GM18505 (cell line): ENCODE measurements at regions not wholly inside any gene's neighbourhood (a gene's known extent, or its start where the extent isn't known, plus 50 kb on each side); places are given as distances from the start of the nearest gene placed in this dataset.
"Not testable (repeated sequence)": the region's sequence is repeated elsewhere in the genome, so short reads cannot be mapped to it uniquely, and the experiment has no call there.

ENCODE experiments used
- ATAC-seq: cut with Tn5 transposase; IDR thresholded peaks from one replicate; pipeline ENCODE4 v1.9.1; 2021; ENCODE audit not compliant: unreplicated experiment
- POLR2A ChIP-seq: IDR thresholded peaks from 4 replicates; pipeline ENCODE4 v1.6.1; 2011; ENCODE audit warnings: borderline replicate concordance; ENCODE audit not compliant: insufficient read depth, insufficient read length; ENCODE audit errors: extremely low read depth

GRCh38 chr9:117649126-117649525 is 55.1 kb upstream of the TLR4 start:
- ATAC-seq: no peak

GRCh38 chr9:117644932-117645636 is 59.1 kb upstream of the TLR4 start:
- ATAC-seq: peak; percentile 12
- no peak for TF ChIP-seq POLR2A

More at GRCh38 chr9:117649126-117649525, 55.1 kb upstream of the TLR4 start:
- no peak for TF ChIP-seq POLR2A

- TF ChIP-seq POLR2A: no peak
- ATAC-seq: peak; percentile 75
Observed at GRCh38 chr9:117644133-117644931, 59.9 kb upstream of the TLR4 start.

GRCh38 chr9:117643288-117643654 is 60.9 kb upstream of the TLR4 start:
- no peak for ATAC-seq
- TF ChIP-seq POLR2A: no peak

GRCh38 chr9:117642571-117643287 is 61.5 kb upstream of the TLR4 start:
- not testable (repeated sequence) for ATAC-seq

GRCh38 chr9:117636681-117637080 is 67.5 kb upstream of the TLR4 start:
- no peak for ATAC-seq
- TF ChIP-seq POLR2A: no peak

- no peak for TF ChIP-seq POLR2A
Observed at GRCh38 chr9:117625154-117625553, 79.0 kb upstream of the TLR4 start.

GRCh38 chr9:117624106-117624505 is 80.1 kb upstream of the TLR4 start:
- no peak for ATAC-seq

More at GRCh38 chr9:117625154-117625553, 79.0 kb upstream of the TLR4 start:
- ATAC-seq: no peak

GRCh38 chr9:117622347-117622746 is 81.9 kb upstream of the TLR4 start:
- ATAC-seq: no peak
- TF ChIP-seq POLR2A: no peak

More at GRCh38 chr9:117624106-117624505, 80.1 kb upstream of the TLR4 start:
- no peak for TF ChIP-seq POLR2A

- TF ChIP-seq POLR2A: no peak
- no peak for ATAC-seq
Observed at GRCh38 chr9:117616431-117616831, 87.8 kb upstream of the TLR4 start.

GRCh38 chr9:117612317-117612716 is 91.9 kb upstream of the TLR4 start:
- no peak for ATAC-seq
- TF ChIP-seq POLR2A: no peak

- no peak for ATAC-seq
- TF ChIP-seq POLR2A: no peak
Observed at GRCh38 chr9:117597977-117598376, 106.2 kb upstream of the TLR4 start.

- TF ChIP-seq POLR2A: no peak
- ATAC-seq: no peak
Observed at GRCh38 chr9:117596678-117597077, 107.5 kb upstream of the TLR4 start.
